HG03432 (cell line): ENCODE measurements at regions not wholly inside any gene's neighbourhood (a gene's known extent, or its start where the extent isn't known, plus 50 kb on each side); places are given as distances from the start of the nearest gene placed in this dataset.

ENCODE experiments used
- ATAC-seq: cut with Tn5 transposase; IDR thresholded peaks from one replicate; pipeline ENCODE4 v1.9.1; 2021; ENCODE audit warnings: mild to moderate bottlenecking, moderate library complexity; ENCODE audit not compliant: unreplicated experiment

GRCh38 chr6:112697265-112697664 lies 350.1 kb downstream of the RFPL4B start:
- no peak for ATAC-seq

- no peak for ATAC-seq
Measured at GRCh38 chr6:112701201-112701600, 354.1 kb downstream of the RFPL4B start.

GRCh38 chr6:112710710-112711109 lies 363.6 kb downstream of the RFPL4B start:
- no peak for ATAC-seq

- no peak for ATAC-seq
Measured at GRCh38 chr6:112713402-112713801, 366.3 kb downstream of the RFPL4B start.

GRCh38 chr6:112717401-112717800 lies 370.3 kb downstream of the RFPL4B start:
- ATAC-seq, result no peak

GRCh38 chr6:112717856-112718255 lies 370.7 kb downstream of the RFPL4B start:
- no peak for ATAC-seq

GRCh38 chr6:112725541-112726085 lies 378.5 kb downstream of the RFPL4B start:
- no peak for ATAC-seq

GRCh38 chr6:112735129-112735528 lies 388.0 kb downstream of the RFPL4B start:
- ATAC-seq, result no peak

- no peak for ATAC-seq
Measured at GRCh38 chr6:112739766-112740165, 392.6 kb downstream of the RFPL4B start.

- no peak for ATAC-seq
Measured at GRCh38 chr6:112743323-112743722, 396.2 kb downstream of the RFPL4B start.

GRCh38 chr6:112744827-112745226 lies 397.7 kb downstream of the RFPL4B start:
- ATAC-seq, result no peak

- no peak for ATAC-seq
Measured at GRCh38 chr6:112745765-112746164, 398.6 kb downstream of the RFPL4B start.

- ATAC-seq, result no peak
Measured at GRCh38 chr6:112749673-112750072, 402.5 kb downstream of the RFPL4B start.

- ATAC-seq, result no peak
Measured at GRCh38 chr6:112752305-112752704, 405.2 kb downstream of the RFPL4B start.

- ATAC-seq, result no peak
Measured at GRCh38 chr6:112752791-112753190, 405.7 kb downstream of the RFPL4B start.

GRCh38 chr6:112760831-112761230 lies 413.7 kb downstream of the RFPL4B start:
- no peak for ATAC-seq

GRCh38 chr6:112761740-112762139 lies 414.6 kb downstream of the RFPL4B start:
- no peak for ATAC-seq

- ATAC-seq, result no peak
Measured at GRCh38 chr6:112764377-112764776, 417.2 kb downstream of the RFPL4B start.

GRCh38 chr6:112770308-112770707 lies 423.2 kb downstream of the RFPL4B start:
- ATAC-seq, result no peak

GRCh38 chr6:112773187-112773586 lies 426.1 kb downstream of the RFPL4B start:
- no peak for ATAC-seq

GRCh38 chr6:112774319-112774718 lies 427.2 kb downstream of the RFPL4B start:
- no peak for ATAC-seq

- peak; percentile 97 for ATAC-seq
Measured at GRCh38 chr6:112780498-112781096, 433.5 kb downstream of the RFPL4B start.

- no peak for ATAC-seq
Measured at GRCh38 chr6:112781241-112781640, 434.1 kb downstream of the RFPL4B start.
